GM18505 (cell line): ENCODE measurements at regions not wholly inside any gene's neighbourhood (a gene's known extent, or its start where the extent isn't known, plus 50 kb on each side); places are given as distances from the start of the nearest gene placed in this dataset.

Experiments used
- ATAC-seq: cut with Tn5 transposase; IDR thresholded peaks from one replicate; pipeline ENCODE4 v1.9.1; 2021; ENCODE audit not compliant: unreplicated experiment
- POLR2A ChIP-seq: IDR thresholded peaks from 4 replicates; pipeline ENCODE4 v1.6.1; 2011; ENCODE audit warnings: borderline replicate concordance; ENCODE audit not compliant: insufficient read depth, insufficient read length; ENCODE audit errors: extremely low read depth

- no peak for ATAC-seq
These were observed 956.1 kb downstream of the ADGRL3 start for GRCh38 chr4:62156205-62156604.

GRCh38 chr4:62145276-62145675 is 945.1 kb downstream of the ADGRL3 start:
- no peak for ATAC-seq
- no peak for TF ChIP-seq POLR2A

More at GRCh38 chr4:62156205-62156604, 956.1 kb downstream of the ADGRL3 start:
- no peak for TF ChIP-seq POLR2A

GRCh38 chr4:62144431-62144830 is 944.3 kb downstream of the ADGRL3 start:
- TF ChIP-seq POLR2A, result no peak
- ATAC-seq, result no peak

GRCh38 chr4:62135565-62136156 is 935.5 kb downstream of the ADGRL3 start:
- no peak for ATAC-seq
- TF ChIP-seq POLR2A, result no peak

- no peak for TF ChIP-seq POLR2A
- no peak for ATAC-seq
These were observed 933.9 kb downstream of the ADGRL3 start for GRCh38 chr4:62133977-62134376.

- no peak for ATAC-seq
- TF ChIP-seq POLR2A, result no peak
These were observed 933.2 kb downstream of the ADGRL3 start for GRCh38 chr4:62133101-62133897.

GRCh38 chr4:62131049-62131448 is 930.9 kb downstream of the ADGRL3 start:
- no peak for TF ChIP-seq POLR2A
- ATAC-seq, result no peak

GRCh38 chr4:62130637-62131036 is 930.5 kb downstream of the ADGRL3 start:
- ATAC-seq, result no peak
- TF ChIP-seq POLR2A, result no peak

- no peak for ATAC-seq
- no peak for TF ChIP-seq POLR2A
These were observed 930.1 kb downstream of the ADGRL3 start for GRCh38 chr4:62130230-62130629.
